ENCODE measurements at regions not wholly inside any gene's neighbourhood (a gene's known extent, or its start where the extent isn't known, plus 50 kb on each side); places are given as distances from the start of the nearest gene placed in this dataset.

DNA sequence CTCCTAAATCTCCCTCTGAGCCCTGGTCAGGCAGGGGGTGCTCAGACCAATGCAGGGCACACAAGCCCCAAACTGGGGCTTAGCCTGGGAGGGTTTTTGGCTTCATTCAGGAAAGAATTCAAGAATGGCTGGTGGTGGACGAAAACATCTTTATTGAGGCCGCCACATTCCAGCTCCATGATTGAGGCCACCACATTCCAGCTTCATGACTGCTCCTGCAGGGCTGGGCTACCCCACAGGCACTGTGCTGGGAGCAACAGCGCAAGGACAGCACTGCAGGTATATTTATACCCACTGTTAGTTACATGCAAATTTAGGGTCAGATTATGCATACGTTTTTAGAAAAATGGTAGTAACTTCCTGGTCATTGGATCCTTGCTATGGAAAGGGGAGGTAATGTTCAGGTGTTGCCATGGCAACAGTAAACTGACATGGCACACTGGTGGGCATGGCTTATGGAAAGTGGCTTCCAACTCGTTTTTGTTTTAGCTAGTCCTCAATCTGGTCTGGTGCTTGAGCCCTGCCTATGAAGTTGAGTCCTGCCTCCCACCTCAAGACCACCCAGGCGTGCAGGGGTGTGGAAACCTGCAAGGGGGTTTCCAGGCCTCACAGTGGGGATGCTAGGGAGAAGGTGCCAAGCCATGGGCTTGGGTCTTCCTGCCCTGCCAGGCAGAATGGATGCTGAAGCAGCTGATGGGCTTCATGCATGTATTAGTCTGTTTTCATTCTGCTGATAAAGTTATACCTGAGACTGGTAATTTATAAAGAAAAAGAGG lies 348.7 kb upstream of the AJAP1 start:
- Histone ChIP-seq H3K36me3 (no peaks in the 10 kb centered on the region), H3K4me3 (no peak overlapping the region), H3K27ac (no peak overlapping the region), H3K9me3 (peaks cover 0 to 15% (median 0%) of the 10 kb centered on the region in 4 donors), H3K4me1 (no peaks in the 10 kb centered on the region), H3K27me3 (no peaks in the 10 kb centered on the region)
- TF ChIP-seq, protein P1, sequence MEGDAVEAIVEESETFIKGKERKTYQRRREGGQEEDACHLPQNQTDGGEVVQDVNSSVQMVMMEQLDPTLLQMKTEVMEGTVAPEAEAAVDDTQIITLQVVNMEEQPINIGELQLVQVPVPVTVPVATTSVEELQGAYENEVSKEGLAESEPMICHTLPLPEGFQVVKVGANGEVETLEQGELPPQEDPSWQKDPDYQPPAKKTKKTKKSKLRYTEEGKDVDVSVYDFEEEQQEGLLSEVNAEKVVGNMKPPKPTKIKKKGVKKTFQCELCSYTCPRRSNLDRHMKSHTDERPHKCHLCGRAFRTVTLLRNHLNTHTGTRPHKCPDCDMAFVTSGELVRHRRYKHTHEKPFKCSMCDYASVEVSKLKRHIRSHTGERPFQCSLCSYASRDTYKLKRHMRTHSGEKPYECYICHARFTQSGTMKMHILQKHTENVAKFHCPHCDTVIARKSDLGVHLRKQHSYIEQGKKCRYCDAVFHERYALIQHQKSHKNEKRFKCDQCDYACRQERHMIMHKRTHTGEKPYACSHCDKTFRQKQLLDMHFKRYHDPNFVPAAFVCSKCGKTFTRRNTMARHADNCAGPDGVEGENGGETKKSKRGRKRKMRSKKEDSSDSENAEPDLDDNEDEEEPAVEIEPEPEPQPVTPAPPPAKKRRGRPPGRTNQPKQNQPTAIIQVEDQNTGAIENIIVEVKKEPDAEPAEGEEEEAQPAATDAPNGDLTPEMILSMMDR (IDR thresholded peaks at IDR 0.05), result no peak
- TF ChIP-seq POLR2A (IDR thresholded peaks at IDR 0.05) (no peak), EP300 (IDR thresholded peaks at IDR 0.05) (no peak)
- 83 to 87% methylated on average over 6 of the region's 6 CpGs for WGBS, 2 donors
- no peak for DNase-seq (ENCODE audit: low spot score in 2 of 2)

DNA sequence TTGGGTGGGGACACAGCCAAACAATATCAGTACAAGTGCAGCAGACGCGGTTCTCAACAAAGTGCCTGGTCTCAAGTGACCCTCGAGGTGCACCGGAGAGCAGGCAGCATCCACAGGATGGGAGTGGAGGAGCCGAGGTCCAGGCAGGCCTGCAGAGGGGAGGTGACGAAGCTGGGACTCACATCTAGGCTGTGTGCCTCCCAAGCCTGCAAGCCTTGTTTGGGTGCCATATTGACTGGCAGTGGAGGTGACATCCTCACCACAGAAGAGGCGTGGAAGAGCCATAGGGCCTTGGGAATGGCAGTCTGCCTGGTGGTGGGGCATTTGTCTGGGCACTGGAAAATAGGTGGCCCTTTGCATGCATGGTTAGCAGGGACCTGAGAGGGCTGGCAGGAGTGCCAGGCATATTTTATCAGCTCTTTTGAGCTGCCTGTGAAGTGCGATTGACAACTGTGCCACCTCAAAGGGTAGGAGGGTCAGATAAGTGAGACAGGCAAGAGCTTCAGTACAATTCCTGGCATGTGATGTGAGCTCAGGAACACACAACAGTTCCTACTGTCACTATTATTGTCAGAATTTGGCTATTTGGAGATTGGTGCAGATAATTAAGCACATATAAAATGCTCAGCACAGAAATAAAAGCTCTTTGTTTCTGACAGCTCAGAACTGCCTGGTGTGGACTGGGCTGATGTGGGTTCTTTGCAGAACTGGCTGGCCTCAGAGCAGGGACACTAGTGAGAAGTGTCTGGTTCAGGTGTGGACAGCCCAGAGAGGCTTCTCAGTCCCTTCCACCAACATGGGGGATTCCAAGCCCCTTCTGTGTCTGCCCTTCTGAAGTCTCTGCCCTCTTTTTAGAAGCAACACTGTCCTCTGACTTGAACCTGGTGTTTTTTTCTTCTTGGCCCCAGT lies 347.6 kb upstream of the AJAP1 start:
- peaks cover 0 to 9% (median 0%) of the 10 kb centered on the region in 4 donors for H3K9me3 ChIP-seq
- no peaks in the 10 kb centered on the region for H3K36me3 ChIP-seq
- DNase-seq (ENCODE audit: low spot score in 2 of 2), result no peak
- TF ChIP-seq POLR2A (IDR thresholded peaks at IDR 0.05) (no peak), EP300 (IDR thresholded peaks at IDR 0.05) (no peak)
- TF ChIP-seq, protein P1 (IDR thresholded peaks at IDR 0.05), result no peak
- H3K4me3 ChIP-seq, result no peak overlapping the region
- H3K4me1 ChIP-seq, result no peaks in the 10 kb centered on the region
- H3K27ac ChIP-seq, result no peak overlapping the region
- no peaks in the 10 kb centered on the region for H3K27me3 ChIP-seq
- 85 to 88% methylated on average over 7 to 8 of the region's 8 CpGs for WGBS, 2 donors

DNA sequence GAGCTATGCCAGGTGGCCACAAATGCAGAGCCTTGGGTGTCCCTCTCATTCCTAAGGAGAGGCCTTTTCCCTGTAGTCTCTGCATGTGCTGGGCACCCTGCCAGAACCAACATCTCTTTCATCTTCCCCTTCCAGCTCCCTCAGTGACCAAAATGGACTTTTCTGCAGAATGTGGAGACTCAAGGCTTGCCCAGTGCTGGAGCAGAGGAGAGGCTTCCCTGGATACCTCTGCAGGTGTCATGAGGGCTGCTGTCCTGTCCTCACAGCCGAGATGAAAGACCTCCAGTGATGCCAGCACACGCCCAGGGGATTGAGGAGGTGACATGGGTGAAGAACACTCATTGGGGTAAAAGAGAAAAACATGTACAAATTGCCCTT lies 347.0 kb upstream of the AJAP1 start:
- no peaks in the 10 kb centered on the region for H3K36me3 ChIP-seq

DNA sequence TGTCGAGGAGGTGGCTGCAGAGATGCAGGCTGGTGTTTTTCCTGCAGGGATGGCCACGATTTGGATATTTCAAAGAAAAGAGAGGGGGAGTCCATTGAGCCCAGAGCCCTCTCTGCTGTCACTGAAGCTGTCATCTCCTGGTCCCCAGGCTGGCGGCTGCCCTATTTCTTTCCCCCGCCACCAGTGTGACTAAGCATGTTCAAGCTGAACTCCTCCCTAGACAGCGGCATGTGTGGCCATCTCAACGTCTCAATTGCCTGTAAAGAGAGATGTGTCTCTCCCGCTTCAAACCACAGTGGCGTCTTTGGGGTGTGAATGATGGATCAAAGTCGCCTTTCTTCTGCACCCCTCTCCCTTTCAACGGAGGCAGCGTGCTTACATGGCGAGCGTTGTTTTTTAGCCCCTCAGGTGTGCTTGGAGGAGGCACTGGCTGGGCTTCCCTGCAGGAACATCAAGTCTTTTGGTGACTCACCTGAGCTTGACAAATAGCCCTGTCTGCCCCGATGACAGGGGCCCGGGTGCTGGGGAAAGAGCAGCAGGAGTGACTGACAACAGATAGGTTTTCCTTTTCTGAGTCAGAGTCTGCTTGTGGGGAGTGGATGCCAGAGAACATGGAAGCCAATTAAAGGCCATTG lies 346.4 kb upstream of the AJAP1 start:
- Histone ChIP-seq H3K27me3 (no peaks in the 10 kb centered on the region), H3K36me3 (no peaks in the 10 kb centered on the region), H3K9me3 (no peaks in the 10 kb centered on the region), H3K4me3 (no peak overlapping the region), H3K4me1 (no peaks in the 10 kb centered on the region), H3K27ac (no peak overlapping the region)
- no peak for DNase-seq (ENCODE audit: low spot score in 2 of 2)
- WGBS, 2 donors, result 74 to 81% methylated on average over 15 of the region's 15 CpGs
- TF ChIP-seq EP300 (IDR thresholded peaks at IDR 0.05) (no peak), POLR2A (IDR thresholded peaks at IDR 0.05) (no peak)
- TF ChIP-seq, protein P1 (IDR thresholded peaks at IDR 0.05), result no peak

More for the DNA sequence above, 347.0 kb upstream of the AJAP1 start:
- no peak for DNase-seq (ENCODE audit: low spot score in 2 of 2)
- 43 to 70% methylated on average over 2 of the region's 2 CpGs for WGBS, 2 donors
- H3K27ac ChIP-seq, result no peak overlapping the region
- H3K27me3 ChIP-seq, result no peaks in the 10 kb centered on the region
- H3K4me1 ChIP-seq, result no peaks in the 10 kb centered on the region
- TF ChIP-seq EP300 (IDR thresholded peaks at IDR 0.05), result no peak
- TF ChIP-seq, protein P1 (IDR thresholded peaks at IDR 0.05), result no peak
- no peak for TF ChIP-seq POLR2A (IDR thresholded peaks at IDR 0.05)
- H3K4me3 ChIP-seq, result no peak overlapping the region
- H3K9me3 ChIP-seq, result peaks cover 0 to 3% (median 0%) of the 10 kb centered on the region in 4 donors

Data from tibial nerve (tissue), 4 donors.